GM18520 (cell line): ENCODE measurements at regions not wholly inside any gene's neighbourhood (a gene's known extent, or its start where the extent isn't known, plus 50 kb on each side); places are given as distances from the start of the nearest gene placed in this dataset.

Experiments used
- ATAC-seq: cut with Tn5 transposase; IDR thresholded peaks from one replicate; pipeline ENCODE4 v1.9.1; 2021; ENCODE audit not compliant: unreplicated experiment

- ATAC-seq = no peak
Observed at GRCh38 chr10:107708981-107709380, 544.5 kb upstream of the SORCS1 start.

GRCh38 chr10:107706096-107706725 is 541.7 kb upstream of the SORCS1 start:
- no peak for ATAC-seq

GRCh38 chr10:107701943-107702342 is 537.4 kb upstream of the SORCS1 start:
- no peak for ATAC-seq

GRCh38 chr10:107692072-107692471 is 527.6 kb upstream of the SORCS1 start:
- peak; percentile 48 for ATAC-seq

- ATAC-seq = no peak
Observed at GRCh38 chr10:107689323-107689722, 524.8 kb upstream of the SORCS1 start.

- no peak for ATAC-seq
Observed at GRCh38 chr10:107687701-107688100, 523.2 kb upstream of the SORCS1 start.

GRCh38 chr10:107686095-107686494 is 521.6 kb upstream of the SORCS1 start:
- ATAC-seq = no peak

- ATAC-seq = no peak
Observed at GRCh38 chr10:107671960-107672359, 507.5 kb upstream of the SORCS1 start.

- ATAC-seq = no peak
Observed at GRCh38 chr10:107666214-107666613, 501.7 kb upstream of the SORCS1 start.

GRCh38 chr10:107665459-107665858 is 501.0 kb upstream of the SORCS1 start:
- no peak for ATAC-seq

- no peak for ATAC-seq
Observed at GRCh38 chr10:107657851-107658250, 493.3 kb upstream of the SORCS1 start.

GRCh38 chr10:107656932-107657331 is 492.4 kb upstream of the SORCS1 start:
- no peak for ATAC-seq

GRCh38 chr10:107653832-107654287 is 489.4 kb upstream of the SORCS1 start:
- ATAC-seq = peak; percentile 62

- ATAC-seq = no peak
Observed at GRCh38 chr10:107650939-107651338, 486.4 kb upstream of the SORCS1 start.

- ATAC-seq = no peak
Observed at GRCh38 chr10:107649249-107649648, 484.7 kb upstream of the SORCS1 start.

GRCh38 chr10:107647462-107647861 is 483.0 kb upstream of the SORCS1 start:
- ATAC-seq = peak; percentile 56

- ATAC-seq = no peak
Observed at GRCh38 chr10:107631876-107632275, 467.4 kb upstream of the SORCS1 start.

GRCh38 chr10:107626862-107627261 is 462.4 kb upstream of the SORCS1 start:
- ATAC-seq = no peak

- ATAC-seq = no peak
Observed at GRCh38 chr10:107623292-107623691, 458.8 kb upstream of the SORCS1 start.

GRCh38 chr10:107619139-107619538 is 454.6 kb upstream of the SORCS1 start:
- no peak for ATAC-seq

- no peak for ATAC-seq
Observed at GRCh38 chr10:107618504-107618994, 454.0 kb upstream of the SORCS1 start.

GRCh38 chr10:107616463-107617410 is 452.2 kb upstream of the SORCS1 start:
- ATAC-seq = no peak
